ENCODE measurements at regions not wholly inside any gene's neighbourhood (a gene's known extent, or its start where the extent isn't known, plus 50 kb on each side); places are given as distances from the start of the nearest gene placed in this dataset.

DNA sequence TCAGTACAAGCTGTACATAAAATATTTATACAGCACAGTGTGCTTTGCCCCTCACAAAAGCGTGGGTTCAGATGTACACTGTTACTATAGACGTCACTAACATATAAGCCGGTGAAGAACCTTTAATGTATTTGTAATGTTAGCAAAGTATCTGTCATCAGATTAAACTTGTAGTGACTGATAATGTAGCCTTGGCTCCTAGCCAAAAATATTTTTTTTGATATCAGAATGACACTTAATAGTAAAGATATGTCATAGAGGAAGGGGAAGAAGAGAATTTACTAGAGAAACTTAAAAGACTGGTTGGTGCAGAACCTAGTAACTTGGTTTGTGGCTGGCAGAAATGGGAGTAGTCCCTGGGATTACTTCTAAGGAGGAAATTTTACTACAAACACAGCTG is 258.7 kb upstream of the DMRT1 start:
- no TSS peak for BruUV-seq (replicated peaks)
- no peak overlapping the region for H3K27ac ChIP-seq (ENCODE audit: low read depth, low read length, poor library complexity, severe bottlenecking)

DNA sequence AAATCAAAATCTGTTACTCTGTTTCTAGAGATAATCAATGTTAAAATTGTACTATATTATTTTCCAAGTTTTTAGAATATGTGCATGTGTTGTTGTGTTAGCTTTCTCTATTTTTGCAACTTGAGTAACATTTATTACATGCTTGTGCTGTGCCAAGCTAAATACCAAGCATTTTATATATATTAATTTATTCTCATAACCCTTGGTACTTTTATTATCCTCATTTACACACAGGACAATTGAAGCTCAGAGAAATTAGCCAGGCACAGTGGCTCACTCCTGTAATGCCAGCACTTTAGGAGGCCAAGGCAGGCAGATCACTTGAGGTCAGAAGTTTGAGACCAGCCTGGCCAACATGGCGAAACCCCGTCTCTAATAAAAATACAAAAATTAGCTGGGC is 254.0 kb upstream of the DMRT1 start:
- no peaks in the 10 kb centered on the region for H3K9me2 ChIP-seq (ENCODE audit: insufficient read depth, low read length)
- no peak for TF ChIP-seq EZH2phosphoT487 (IDR thresholded peaks at IDR 0.05; ENCODE audit: borderline replicate concordance, low read depth, low read length)
- TF ChIP-seq, protein P1, sequence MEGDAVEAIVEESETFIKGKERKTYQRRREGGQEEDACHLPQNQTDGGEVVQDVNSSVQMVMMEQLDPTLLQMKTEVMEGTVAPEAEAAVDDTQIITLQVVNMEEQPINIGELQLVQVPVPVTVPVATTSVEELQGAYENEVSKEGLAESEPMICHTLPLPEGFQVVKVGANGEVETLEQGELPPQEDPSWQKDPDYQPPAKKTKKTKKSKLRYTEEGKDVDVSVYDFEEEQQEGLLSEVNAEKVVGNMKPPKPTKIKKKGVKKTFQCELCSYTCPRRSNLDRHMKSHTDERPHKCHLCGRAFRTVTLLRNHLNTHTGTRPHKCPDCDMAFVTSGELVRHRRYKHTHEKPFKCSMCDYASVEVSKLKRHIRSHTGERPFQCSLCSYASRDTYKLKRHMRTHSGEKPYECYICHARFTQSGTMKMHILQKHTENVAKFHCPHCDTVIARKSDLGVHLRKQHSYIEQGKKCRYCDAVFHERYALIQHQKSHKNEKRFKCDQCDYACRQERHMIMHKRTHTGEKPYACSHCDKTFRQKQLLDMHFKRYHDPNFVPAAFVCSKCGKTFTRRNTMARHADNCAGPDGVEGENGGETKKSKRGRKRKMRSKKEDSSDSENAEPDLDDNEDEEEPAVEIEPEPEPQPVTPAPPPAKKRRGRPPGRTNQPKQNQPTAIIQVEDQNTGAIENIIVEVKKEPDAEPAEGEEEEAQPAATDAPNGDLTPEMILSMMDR (conservative IDR thresholded peaks at IDR 0.05; ENCODE audit: low read length), result no peak
- no peak overlapping the region for H2AFZ ChIP-seq (ENCODE audit: low read length)
- intact Hi-C loops (cut with micrococcal nuclease; ENCODE audit: unreplicated experiment), result no loop called here
- H3K36me3 ChIP-seq (ENCODE audit: insufficient read depth, low read length), result peaks cover 32% of the 10 kb centered on the region; the same call in 1 of the 2 replicates
- peaks cover 20% of the 10 kb centered on the region for H3K4me1 ChIP-seq (ENCODE audit: insufficient read depth, low read length, poor library complexity, severe bottlenecking)
- H3K27ac ChIP-seq (ENCODE audit: low read depth, low read length, poor library complexity, severe bottlenecking), result no peak overlapping the region
- H3K4me3 ChIP-seq (ENCODE audit: low read depth, low read length, poor library complexity, severe bottlenecking), result no peak overlapping the region
- no peaks in the 10 kb centered on the region for H4K20me1 ChIP-seq (ENCODE audit: insufficient read depth, low read length)
- no peak overlapping the region for H3K4me2 ChIP-seq (ENCODE audit: low read length)
- no TSS peak for BruUV-seq (replicated peaks)
- ChIA-PET POLR2A (interaction anchor here (1.3 to 1.8 kb wide), 2 partner anchors 13 to 16 kb away, joined by 3 to 4 read pairs; no protein-coding TSS in a partner anchor), CTCF (ENCODE audit: unreplicated experiment) (no interaction called here)
- H3K9me3 ChIP-seq (ENCODE audit: low read length), result no peaks in the 10 kb centered on the region
- DNase-seq (ENCODE audit: low spot score), result no peak
- peaks cover 75% of the 10 kb centered on the region; the same call in 1 of the 2 replicates for H3K79me2 ChIP-seq (ENCODE audit: insufficient read depth, low read depth, low read length)

More for the DNA sequence above, 258.7 kb upstream of the DMRT1 start:
- intact Hi-C loops (cut with micrococcal nuclease; ENCODE audit: unreplicated experiment), result no loop called here
- Histone ChIP-seq H3K4me1 (ENCODE audit: insufficient read depth, low read length, poor library complexity, severe bottlenecking) (peaks cover 16% of the 10 kb centered on the region), H4K20me1 (ENCODE audit: insufficient read depth, low read length) (no peaks in the 10 kb centered on the region), H3K9me2 (ENCODE audit: insufficient read depth, low read length) (no peaks in the 10 kb centered on the region), H3K4me2 (ENCODE audit: low read length) (no peak overlapping the region), H3K9me3 (ENCODE audit: low read length) (no peaks in the 10 kb centered on the region), H3K79me2 (ENCODE audit: insufficient read depth, low read depth, low read length) (peaks cover 73% of the 10 kb centered on the region), H3K4me3 (ENCODE audit: low read depth, low read length, poor library complexity, severe bottlenecking) (no peak overlapping the region), H3K36me3 (ENCODE audit: insufficient read depth, low read length) (peaks cover 63% of the 10 kb centered on the region), H2AFZ (ENCODE audit: low read length) (no peak overlapping the region)
- CTCF ChIA-PET (ENCODE audit: unreplicated experiment), result no interaction called here
- TF ChIP-seq, protein P1 (conservative IDR thresholded peaks at IDR 0.05; ENCODE audit: low read length), result no peak
- TF ChIP-seq EZH2phosphoT487 (IDR thresholded peaks at IDR 0.05; ENCODE audit: borderline replicate concordance, low read depth, low read length), result no peak
- no peak for DNase-seq (ENCODE audit: low spot score)
- POLR2A ChIA-PET, result interaction anchor here (1.1 kb wide), 1 partner anchor 9 kb away, joined by 3 read pairs; no protein-coding TSS in a partner anchor

DNA sequence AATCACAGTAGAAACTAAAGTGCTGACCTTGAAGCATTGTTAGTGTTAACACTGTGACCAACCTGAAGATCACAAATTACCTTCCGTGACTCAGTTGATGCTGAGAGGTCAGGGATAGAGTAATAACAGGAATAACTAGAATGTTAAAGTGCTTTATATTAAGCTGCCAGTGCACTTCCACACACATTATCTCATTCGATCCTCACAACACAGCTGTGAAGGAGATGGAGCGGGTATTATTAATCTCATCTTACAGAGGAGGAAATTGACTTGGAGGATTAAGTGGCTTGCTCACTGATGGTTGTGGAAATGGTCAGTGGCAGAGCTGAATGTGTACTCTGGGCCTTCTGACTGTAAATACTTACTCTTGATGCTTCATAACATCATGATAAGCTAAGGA is 252.5 kb upstream of the DMRT1 start:
- Histone ChIP-seq H3K9me2 (ENCODE audit: insufficient read depth, low read length) (no peaks in the 10 kb centered on the region), H3K4me2 (ENCODE audit: low read length) (peak overlapping the region; percentile 48), H4K20me1 (ENCODE audit: insufficient read depth, low read length) (no peaks in the 10 kb centered on the region), H3K36me3 (ENCODE audit: insufficient read depth, low read length) (peaks cover 31% of the 10 kb centered on the region; the same call in 1 of the 2 replicates), H3K79me2 (ENCODE audit: insufficient read depth, low read depth, low read length) (peaks cover 64% of the 10 kb centered on the region; the same call in 1 of the 2 replicates), H2AFZ (ENCODE audit: low read length) (no peak overlapping the region), H3K4me1 (ENCODE audit: insufficient read depth, low read length, poor library complexity, severe bottlenecking) (peaks cover 20% of the 10 kb centered on the region), H3K9me3 (ENCODE audit: low read length) (no peaks in the 10 kb centered on the region), H3K4me3 (ENCODE audit: low read depth, low read length, poor library complexity, severe bottlenecking) (no peak overlapping the region), H3K27ac (ENCODE audit: low read depth, low read length, poor library complexity, severe bottlenecking) (peak overlapping the region; percentile 19)
- TF ChIP-seq, protein P1 (conservative IDR thresholded peaks at IDR 0.05; ENCODE audit: low read length), result no peak
- TF ChIP-seq EZH2phosphoT487 (IDR thresholded peaks at IDR 0.05; ENCODE audit: borderline replicate concordance, low read depth, low read length), result no peak
- CTCF ChIA-PET (ENCODE audit: unreplicated experiment), result no interaction called here
- DNase-seq (ENCODE audit: low spot score), result no peak
- BruUV-seq (replicated peaks), result no TSS peak
- POLR2A ChIA-PET, result interaction anchor here (1.7 to 1.8 kb wide), 2 partner anchors 14 to 18 kb away, joined by 3 to 9 read pairs; no protein-coding TSS in a partner anchor
- intact Hi-C loops (cut with micrococcal nuclease; ENCODE audit: unreplicated experiment), result no loop called here

Measured in OCI-LY7 (cell line).